Activated CD4-positive, CD25-positive, alpha-beta regulatory T cell treated with anti-CD3 and anti-CD28 coated beads, Interleukin-2, amount 50 U/mL, for 24 hours (primary cell): ENCODE measurements at regions not wholly inside any gene's neighbourhood (a gene's known extent, or its start where the extent isn't known, plus 50 kb on each side); places are given as distances from the start of the nearest gene placed in this dataset.

Experiments used
- ATAC-seq, 2 donors: fragments of 150-1000 bp; cut with Tn5 transposase; one replicate each; pipeline ENCODE4 v1.10.0; 2021; ENCODE audit warnings: mild to moderate bottlenecking in 1 of 2, moderate library complexity in 1 of 2

GRCh38 chr20:18971574-18971973, 158.0 kb downstream of the SCP2D1 start:
- no peak for ATAC-seq

- ATAC-seq = no peak
Observed at GRCh38 chr20:18972251-18972876, 158.8 kb downstream of the SCP2D1 start.

- ATAC-seq = no peak
Observed at GRCh38 chr20:18973529-18974173, 160.1 kb downstream of the SCP2D1 start.

GRCh38 chr20:18974660-18975059, 161.1 kb downstream of the SCP2D1 start:
- ATAC-seq = no peak

GRCh38 chr20:18977441-18977840, 163.9 kb downstream of the SCP2D1 start:
- ATAC-seq = no peak

- ATAC-seq = no peak
Observed at GRCh38 chr20:18978311-18978710, 164.7 kb downstream of the SCP2D1 start.

GRCh38 chr20:18979132-18979531, 165.5 kb downstream of the SCP2D1 start:
- no peak for ATAC-seq

GRCh38 chr20:18981962-18982539, 168.5 kb downstream of the SCP2D1 start:
- ATAC-seq = no peak

- no peak for ATAC-seq
Observed at GRCh38 chr20:18983796-18984195, 170.2 kb downstream of the SCP2D1 start.

GRCh38 chr20:18984238-18985200, 170.9 kb downstream of the SCP2D1 start:
- no peak for ATAC-seq

- no peak for ATAC-seq
Observed at GRCh38 chr20:18985551-18985950, 172.0 kb downstream of the SCP2D1 start.

GRCh38 chr20:18986146-18986830, 172.7 kb downstream of the SCP2D1 start:
- no peak for ATAC-seq

GRCh38 chr20:18986895-18987580, 173.5 kb downstream of the SCP2D1 start:
- no peak for ATAC-seq

GRCh38 chr20:18987781-18988360, 174.3 kb downstream of the SCP2D1 start:
- ATAC-seq = no peak

GRCh38 chr20:18988701-18989100, 175.1 kb downstream of the SCP2D1 start:
- no peak for ATAC-seq

- ATAC-seq = no peak
Observed at GRCh38 chr20:18989736-18990474, 176.3 kb downstream of the SCP2D1 start.

GRCh38 chr20:18991012-18991411, 177.4 kb downstream of the SCP2D1 start:
- no peak for ATAC-seq

GRCh38 chr20:18992418-18992817, 178.8 kb downstream of the SCP2D1 start:
- no peak for ATAC-seq

GRCh38 chr20:18995455-18995854, 181.9 kb downstream of the SCP2D1 start:
- ATAC-seq = no peak

- no peak for ATAC-seq
Observed at GRCh38 chr20:18999086-18999485, 185.5 kb downstream of the SCP2D1 start.

- no peak for ATAC-seq
Observed at GRCh38 chr20:19000078-19000477, 186.5 kb downstream of the SCP2D1 start.
